Urothelium cell line (cell line): ENCODE measurements at regions not wholly inside any gene's neighbourhood (a gene's known extent, or its start where the extent isn't known, plus 50 kb on each side); places are given as distances from the start of the nearest gene placed in this dataset.

Source experiments
- DNase-seq: peaks from one replicate; pipeline ENCODE4 v3.0.0; 2011; ENCODE audit warnings: low spot score, mixed read lengths
- FAIRE-seq: peaks from 2 replicates; lab custom pipeline; 2011; peaks lifted over from hg19 to GRCh38; lab: Jason Lieb, UNC

- DNase-seq (no peak), FAIRE-seq (no peak)
Measured at GRCh38 chr13:104593251-104593576, 1527.0 kb upstream of the SLC10A2 start.

- DNase-seq, result no peak
- no peak for FAIRE-seq
Measured at GRCh38 chr13:104592545-104593250, 1526.5 kb upstream of the SLC10A2 start.

GRCh38 chr13:104592127-104592526 is 1525.9 kb upstream of the SLC10A2 start:
- DNase-seq (peak; percentile 31), FAIRE-seq (no peak)

- DNase-seq, result peak; percentile 27
- no peak for FAIRE-seq
Measured at GRCh38 chr13:104586051-104586746, 1520.0 kb upstream of the SLC10A2 start.

- DNase-seq, result no peak
- FAIRE-seq, result no peak
Measured at GRCh38 chr13:104584481-104584880, 1518.3 kb upstream of the SLC10A2 start.

GRCh38 chr13:104580931-104581330 is 1514.7 kb upstream of the SLC10A2 start:
- DNase-seq, result no peak
- no peak for FAIRE-seq

- DNase-seq (no peak), FAIRE-seq (no peak)
Measured at GRCh38 chr13:104577071-104577815, 1511.0 kb upstream of the SLC10A2 start.

GRCh38 chr13:104571893-104572229 is 1505.6 kb upstream of the SLC10A2 start:
- no peak for FAIRE-seq

GRCh38 chr13:104571161-104571892 is 1505.1 kb upstream of the SLC10A2 start:
- DNase-seq (peak; percentile 59), FAIRE-seq (no peak)

More at GRCh38 chr13:104571893-104572229, 1505.6 kb upstream of the SLC10A2 start:
- no peak for DNase-seq

GRCh38 chr13:104567114-104567513 is 1500.9 kb upstream of the SLC10A2 start:
- DNase-seq, result no peak
- no peak for FAIRE-seq

- FAIRE-seq (no peak), DNase-seq (no peak)
Measured at GRCh38 chr13:104565888-104566287, 1499.7 kb upstream of the SLC10A2 start.

GRCh38 chr13:104553896-104554295 is 1487.7 kb upstream of the SLC10A2 start:
- DNase-seq (no peak), FAIRE-seq (no peak)

- no peak for DNase-seq
Measured at GRCh38 chr13:104553186-104553585, 1487.0 kb upstream of the SLC10A2 start.

GRCh38 chr13:104534847-104535246 is 1468.6 kb upstream of the SLC10A2 start:
- DNase-seq (no peak), FAIRE-seq (no peak)

More at GRCh38 chr13:104553186-104553585, 1487.0 kb upstream of the SLC10A2 start:
- no peak for FAIRE-seq

- no peak for FAIRE-seq
- DNase-seq, result no peak
Measured at GRCh38 chr13:104532132-104532531, 1465.9 kb upstream of the SLC10A2 start.

GRCh38 chr13:104530741-104531140 is 1464.5 kb upstream of the SLC10A2 start:
- no peak for DNase-seq
- FAIRE-seq, result no peak

- no peak for DNase-seq
- FAIRE-seq, result no peak
Measured at GRCh38 chr13:104526561-104526960, 1460.3 kb upstream of the SLC10A2 start.

- FAIRE-seq (no peak), DNase-seq (no peak)
Measured at GRCh38 chr13:104525467-104525866, 1459.2 kb upstream of the SLC10A2 start.

GRCh38 chr13:104522235-104523072 is 1456.2 kb upstream of the SLC10A2 start:
- no peak for DNase-seq
- no peak for FAIRE-seq

- FAIRE-seq, result no peak
Measured at GRCh38 chr13:104510422-104510821, 1444.2 kb upstream of the SLC10A2 start.

More at GRCh38 chr13:104510422-104510821, 1444.2 kb upstream of the SLC10A2 start:
- DNase-seq, result no peak
